NCI-H524 (cell line): ENCODE measurements at regions not wholly inside any gene's neighbourhood (a gene's known extent, or its start where the extent isn't known, plus 50 kb on each side); places are given as distances from the start of the nearest gene placed in this dataset.

Experiments used
- DNase-seq, 2 experiments: peaks; one replicate each; lab custom pipeline; 2025; lab: John Stamatoyannopoulos, UW

- DNase-seq: no peak
Measured at GRCh38 chr22:48675830-48676145, 1151.9 kb downstream of the BRD1 start.

GRCh38 chr22:48675141-48675829, 1152.4 kb downstream of the BRD1 start:
- DNase-seq: no peak

- DNase-seq: no peak
Measured at GRCh38 chr22:48673806-48674500, 1153.7 kb downstream of the BRD1 start.

- DNase-seq: no peak
Measured at GRCh38 chr22:48672387-48672786, 1155.3 kb downstream of the BRD1 start.

DNA sequence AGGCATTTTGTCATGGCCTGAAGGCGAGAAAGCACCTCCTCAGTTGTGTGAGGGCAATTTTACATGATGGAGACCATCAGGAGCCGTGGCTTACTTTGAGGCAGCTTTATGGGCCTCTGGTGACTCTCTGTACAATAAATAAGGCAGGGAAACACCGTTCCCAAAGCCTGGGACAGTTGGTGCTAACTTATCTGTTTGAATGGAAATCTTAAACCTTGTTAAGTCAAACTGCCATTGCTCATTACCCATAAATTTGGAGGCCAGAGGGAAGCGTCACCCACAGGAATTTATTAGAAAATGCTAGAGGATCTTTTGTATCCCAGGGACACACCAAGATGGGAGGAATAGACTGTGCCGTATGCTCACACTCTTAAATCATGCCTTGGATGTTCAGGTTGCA, 1156.9 kb downstream of the BRD1 start:
- DNase-seq: no peak

- DNase-seq: peak; percentile 5 to 66
Measured at GRCh38 chr22:48669986-48670716, 1157.5 kb downstream of the BRD1 start.

GRCh38 chr22:48669226-48669625, 1158.4 kb downstream of the BRD1 start:
- no peak for DNase-seq

DNA sequence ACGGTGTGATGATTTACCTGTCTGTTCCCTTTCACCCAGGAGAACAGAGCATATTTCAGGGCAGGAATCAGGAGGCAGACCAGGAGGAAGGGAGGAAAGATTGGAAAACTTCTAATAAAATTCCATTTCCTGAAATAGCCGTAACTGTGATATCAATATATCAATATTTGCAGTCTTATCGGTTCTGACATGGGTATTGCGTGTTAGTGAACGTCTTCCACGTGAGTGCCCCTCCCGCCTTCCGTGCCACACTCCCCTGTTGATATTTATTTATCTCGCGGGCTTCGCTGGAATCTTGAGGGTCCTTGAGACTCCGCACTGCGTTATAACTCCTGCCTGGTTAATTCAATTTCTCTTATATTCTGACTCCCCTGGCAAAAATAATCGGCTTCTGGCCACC, 1160.4 kb downstream of the BRD1 start:
- peak; percentile 31 to 43 for DNase-seq

GRCh38 chr22:48666620-48667019, 1161.1 kb downstream of the BRD1 start:
- DNase-seq: no peak

DNA sequence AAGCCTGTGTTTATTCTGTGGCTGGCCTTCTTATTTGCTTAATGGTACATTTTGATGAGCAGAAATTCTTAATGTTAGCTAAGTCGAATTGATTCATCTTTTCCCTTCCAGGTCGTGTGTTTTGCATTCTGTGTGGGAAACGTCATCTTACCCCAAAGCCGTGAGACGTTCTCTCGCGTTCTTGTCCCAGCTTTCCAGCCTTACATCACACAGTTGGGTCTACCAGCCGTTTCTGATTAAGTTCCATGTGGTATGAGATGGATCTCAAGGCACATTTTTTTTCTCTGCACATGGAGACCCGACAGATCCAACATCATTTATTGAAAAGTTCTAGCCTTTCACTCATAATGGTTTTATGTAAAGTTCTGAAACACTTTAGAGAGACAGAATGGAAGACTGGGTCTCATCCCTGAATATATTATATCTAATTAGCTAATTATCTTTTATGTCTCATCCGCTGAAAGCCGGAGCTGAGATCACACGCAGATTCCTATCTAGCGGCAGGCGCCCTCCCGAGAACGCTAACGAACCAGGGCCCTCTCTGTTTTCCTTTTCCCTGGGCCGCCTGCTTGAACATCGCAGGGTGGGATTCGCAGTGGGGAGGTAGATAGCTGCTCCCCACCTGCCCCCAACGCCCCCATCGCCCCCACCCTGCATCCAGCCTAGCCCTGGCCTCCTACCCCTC, 1162.2 kb downstream of the BRD1 start:
- DNase-seq: no peak

DNA sequence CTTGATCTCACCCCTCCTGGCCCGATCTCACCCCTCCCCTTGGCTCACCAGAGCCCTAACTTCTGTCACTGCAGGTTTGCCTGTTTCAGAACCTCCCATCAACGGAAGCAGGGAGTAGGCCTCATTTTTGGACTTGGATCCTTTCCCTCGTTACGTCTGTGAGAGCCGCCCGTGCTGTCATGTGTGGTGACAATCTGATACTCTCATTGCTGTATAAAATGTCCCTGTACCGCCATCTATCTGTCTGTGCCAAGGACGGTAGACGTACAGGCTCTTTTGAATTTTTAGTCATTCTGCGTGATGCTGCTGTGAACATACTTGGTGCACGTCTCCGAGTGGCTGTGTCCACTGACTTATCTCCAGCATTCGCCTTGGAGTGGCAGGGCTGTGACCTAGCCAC, 1163.1 kb downstream of the BRD1 start:
- peak in 1 of 2 experiments; percentile 41 for DNase-seq

GRCh38 chr22:48663297-48663696, 1164.4 kb downstream of the BRD1 start:
- DNase-seq: peak in 1 of 2 experiments; percentile 11

GRCh38 chr22:48662476-48663135, 1165.1 kb downstream of the BRD1 start:
- DNase-seq: no peak

DNA sequence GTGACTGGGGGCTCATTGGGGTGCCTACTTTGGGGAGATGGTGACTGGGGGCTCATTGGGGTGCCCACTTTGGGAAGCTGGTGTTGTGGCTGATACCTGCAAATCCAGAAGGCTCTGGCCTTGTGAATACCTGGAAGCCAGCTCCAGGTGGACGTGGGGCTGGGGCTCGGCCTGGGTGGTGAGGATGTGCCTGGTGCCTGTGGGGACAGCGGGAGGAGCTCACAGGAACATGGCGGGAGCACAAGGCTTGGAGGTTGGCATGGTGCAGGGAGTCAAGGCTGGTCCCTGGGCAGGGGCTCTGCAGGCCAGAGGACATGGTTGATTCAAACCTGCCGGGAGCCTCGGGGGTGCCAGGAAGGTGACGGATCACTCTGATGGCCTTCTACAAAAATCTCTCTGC, 1165.7 kb downstream of the BRD1 start:
- no peak for DNase-seq

- DNase-seq: no peak
Measured at GRCh38 chr22:48660790-48661740, 1166.6 kb downstream of the BRD1 start.

DNA sequence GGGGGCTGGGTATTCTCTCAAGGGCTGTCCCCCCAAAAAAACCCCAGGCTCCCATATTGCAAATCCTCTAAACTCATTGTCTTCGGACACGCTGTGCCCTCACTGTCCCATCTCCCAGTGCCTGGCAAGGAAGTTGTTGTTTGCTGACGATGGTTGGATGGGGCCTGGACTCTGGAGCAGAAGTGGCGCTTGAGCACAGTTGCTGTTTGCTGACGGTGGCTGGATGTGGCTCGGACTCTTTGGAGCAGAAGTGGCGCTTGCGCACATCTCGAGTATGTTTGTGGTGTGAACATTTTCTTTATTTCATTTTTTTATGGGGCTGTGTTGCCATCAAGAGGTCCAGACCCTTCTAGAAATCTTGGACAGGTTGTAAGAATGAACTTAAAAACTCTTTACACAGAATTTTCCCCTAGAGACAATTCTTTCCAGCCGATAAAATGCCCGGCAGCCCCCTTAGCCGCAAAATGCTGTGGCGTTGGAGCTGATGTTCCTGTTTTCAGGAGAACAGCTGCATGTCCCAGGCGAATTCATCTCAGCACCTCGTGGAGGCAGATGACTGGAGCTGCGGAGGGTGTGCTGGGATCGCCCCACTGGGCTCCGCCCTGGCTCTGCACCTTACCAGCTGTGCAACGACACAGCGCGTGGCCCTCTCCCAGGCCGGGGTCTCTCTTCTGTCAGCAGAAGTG, 1167.4 kb downstream of the BRD1 start:
- DNase-seq: no peak

DNA sequence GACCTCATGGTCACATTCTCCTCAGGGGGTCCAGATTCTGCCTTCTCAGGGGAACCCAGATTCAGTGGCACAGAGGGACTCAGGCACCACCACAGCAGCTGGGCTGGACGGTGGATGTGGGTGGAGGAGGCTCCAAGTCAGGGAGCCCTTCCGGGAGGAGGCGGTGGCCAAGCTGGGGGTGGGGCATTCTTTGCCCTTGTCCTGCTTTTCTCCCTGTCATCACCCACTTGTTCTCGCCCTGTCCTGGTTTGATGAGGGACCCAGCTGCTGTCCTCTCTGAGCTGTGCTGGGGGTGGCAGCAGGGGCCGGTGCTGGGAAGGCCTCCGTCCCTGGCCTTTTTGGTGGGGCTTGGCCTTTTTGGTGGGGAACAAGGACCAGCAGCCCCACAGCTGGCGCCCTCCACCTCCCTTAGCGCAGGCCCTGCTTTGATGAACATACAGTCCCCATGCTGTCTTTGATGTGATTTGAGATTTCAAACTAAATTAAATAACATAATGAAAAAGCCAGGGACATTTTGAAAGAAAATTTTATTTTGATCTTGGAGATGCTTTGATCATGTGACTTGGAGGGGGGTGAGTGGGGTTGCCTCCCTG, 1168.2 kb downstream of the BRD1 start:
- DNase-seq: no peak

GRCh38 chr22:48658871-48659270, 1168.8 kb downstream of the BRD1 start:
- DNase-seq: no peak

DNA sequence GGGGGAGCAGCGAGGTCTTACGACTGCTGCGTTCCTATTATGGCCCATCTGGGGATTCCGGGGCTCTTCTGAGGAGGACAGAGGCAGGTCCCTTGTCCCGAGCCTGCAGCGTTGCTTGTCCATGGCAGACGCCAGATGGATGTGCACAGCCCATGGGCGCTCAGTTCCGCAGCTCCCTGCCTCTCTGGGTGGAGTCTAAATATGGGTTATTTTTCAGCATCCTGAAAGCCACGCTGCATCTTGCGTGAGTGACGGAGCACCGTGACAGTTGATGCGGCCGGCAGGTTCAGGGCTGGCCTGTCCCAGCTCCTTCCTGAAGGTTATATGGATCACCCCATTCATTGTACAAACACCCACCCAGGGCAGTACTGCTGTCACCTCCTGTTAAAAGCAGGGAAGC, 1169.4 kb downstream of the BRD1 start:
- no peak for DNase-seq

DNA sequence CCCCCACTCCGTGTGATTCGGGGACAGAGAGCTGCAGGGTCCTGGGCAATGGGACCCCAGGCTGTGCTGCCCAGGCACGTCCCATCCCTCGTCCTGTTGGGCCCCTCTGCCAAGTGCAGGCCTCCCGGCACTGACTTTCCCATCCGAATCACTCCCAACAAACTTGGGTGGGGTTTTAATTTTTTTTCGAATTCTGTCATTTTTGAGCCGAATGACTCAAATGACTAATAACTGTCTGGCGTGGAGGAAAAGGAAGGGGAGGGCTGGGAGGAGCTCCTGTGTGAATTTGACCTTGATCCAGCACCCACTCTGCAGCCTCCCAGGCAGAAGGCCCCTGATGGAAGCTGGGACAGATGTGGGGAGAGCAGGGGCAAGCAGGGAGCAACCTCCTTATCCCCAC, 1173.2 kb downstream of the BRD1 start:
- DNase-seq: no peak
